Activated naive CD4-positive, alpha-beta T cell treated with anti-CD3 and anti-CD28 coated beads, Interleukin-2, amount 10 ng/mL, durations not matched to agents 7 days and 5 days (primary cell): ENCODE measurements at regions not wholly inside any gene's neighbourhood (a gene's known extent, or its start where the extent isn't known, plus 50 kb on each side); places are given as distances from the start of the nearest gene placed in this dataset.

Experiments
- CTCF ChIA-PET: fragments of 350-600 bp; sonication (Branson Sonifier 250); formaldehyde crosslinking; loops from one replicate; lab custom pipeline; 2021; ENCODE audit warnings: antibody characterized with exemption; lab: Charles Lee
- DNase-seq: peaks from one replicate; pipeline ENCODE4 v3.0.0-alpha.2; 2020
- H3K27ac Mint-ChIP-seq: one replicate; pipeline ENCODE4 v1.8.0; 2021; ENCODE audit warnings: mild to moderate bottlenecking, moderate library complexity, mixed read lengths
- H3K27me3 Mint-ChIP-seq: one replicate; pipeline ENCODE4 v1.8.0; 2021; ENCODE audit warnings: mild to moderate bottlenecking, mixed read lengths
- H3K36me3 Mint-ChIP-seq: one replicate; pipeline ENCODE4 v1.8.0; 2021; ENCODE audit warnings: mixed read lengths
- H3K4me1 Mint-ChIP-seq: one replicate; pipeline ENCODE4 v1.8.0; 2021; ENCODE audit warnings: mixed read lengths
- H3K4me3 Mint-ChIP-seq: one replicate; pipeline ENCODE4 v1.8.0; 2021; ENCODE audit warnings: mild to moderate bottlenecking, moderate library complexity, mixed read lengths
- H3K9me3 Mint-ChIP-seq: one replicate; pipeline ENCODE4 v1.8.0; 2021; ENCODE audit warnings: mixed read lengths

DNA sequence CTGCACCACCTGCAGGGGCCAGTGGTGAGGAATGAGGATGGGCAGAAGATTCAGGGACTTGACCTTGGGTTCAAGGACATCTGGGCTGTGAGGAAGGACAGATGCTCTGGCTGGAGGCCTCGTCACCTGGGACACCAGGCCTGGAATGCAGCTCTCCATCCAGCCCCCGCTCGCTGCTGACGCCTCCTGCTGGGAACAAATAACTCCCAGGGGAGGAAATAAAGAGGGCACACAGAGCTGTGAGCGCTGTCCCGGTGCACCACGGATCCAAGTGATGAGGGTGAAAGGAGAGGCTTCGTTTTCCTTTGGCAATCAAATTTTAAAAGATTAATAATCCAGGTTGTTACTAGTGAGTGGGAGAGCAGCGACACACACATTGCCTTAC is 368.0 kb upstream of the MYT1L start:
- Mint-ChIP-seq H3K4me1 (peaks cover 4% of the 10 kb centered on the region), H3K27me3 (peaks cover 4% of the 10 kb centered on the region), H3K36me3 (no peaks in the 10 kb centered on the region), H3K9me3 (no peaks in the 10 kb centered on the region), H3K4me3 (no peak overlapping the region), H3K27ac (no peak overlapping the region)
- no peak for DNase-seq
- CTCF ChIA-PET, result interaction anchor here (1.1 to 1.5 kb wide), 2 partner anchors 12 to 789 kb away, joined by 3 read pairs; no protein-coding TSS in a partner anchor

DNA sequence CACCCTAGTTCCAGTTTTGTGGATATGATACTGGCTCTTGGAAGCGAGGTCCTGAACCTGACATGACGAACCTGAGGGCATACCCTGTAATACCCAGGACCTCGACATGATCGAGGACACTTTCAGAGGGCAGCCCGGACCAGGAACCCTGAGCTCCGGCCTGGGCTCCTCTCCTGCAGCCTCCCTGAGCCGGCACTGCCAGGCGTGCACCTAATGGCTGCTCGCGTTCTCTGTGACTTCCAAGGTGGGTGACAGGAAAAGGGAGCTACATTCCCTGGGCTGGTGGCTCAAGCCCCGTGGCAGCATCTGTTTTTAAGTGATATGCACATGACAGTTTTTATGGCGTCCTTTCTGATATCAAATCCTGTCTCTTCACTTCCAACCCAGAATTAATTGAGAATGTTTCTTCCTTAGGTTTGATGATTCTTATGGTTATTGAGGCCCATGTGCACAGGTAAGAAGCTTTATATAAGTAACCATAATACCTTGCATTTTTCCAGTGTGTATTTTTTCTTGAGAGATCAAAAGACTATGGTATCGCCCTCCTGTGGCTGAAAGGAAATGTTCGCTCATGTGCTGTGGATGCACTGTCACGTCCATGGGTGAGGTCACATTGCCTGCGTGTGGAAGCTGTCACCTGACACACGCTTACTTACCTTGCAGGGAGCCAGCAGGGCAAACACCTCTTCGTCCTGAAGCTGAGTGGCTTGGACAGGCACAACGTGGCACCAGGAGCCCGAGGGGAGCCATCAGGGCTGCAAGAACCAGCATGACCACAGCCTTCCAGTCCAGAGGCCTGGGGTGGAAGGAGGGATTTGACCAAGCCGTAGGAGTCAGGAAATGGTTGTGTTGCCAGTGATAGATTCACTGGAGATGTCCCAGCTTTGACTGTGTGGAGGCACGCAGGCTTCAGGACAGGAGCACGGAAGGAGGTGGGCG is 367.4 kb upstream of the MYT1L start:
- Mint-ChIP-seq H3K36me3 (no peaks in the 10 kb centered on the region), H3K27ac (no peak overlapping the region), H3K4me3 (no peak overlapping the region), H3K9me3 (no peaks in the 10 kb centered on the region), H3K27me3 (peaks cover 4% of the 10 kb centered on the region), H3K4me1 (no peaks in the 10 kb centered on the region)
- peak; percentile 54 for DNase-seq
- CTCF ChIA-PET, result interaction anchor here (1.0 to 1.5 kb wide), 4 partner anchors 8 to 788 kb away, joined by 3 to 4 read pairs (median 3); no protein-coding TSS in a partner anchor

DNA sequence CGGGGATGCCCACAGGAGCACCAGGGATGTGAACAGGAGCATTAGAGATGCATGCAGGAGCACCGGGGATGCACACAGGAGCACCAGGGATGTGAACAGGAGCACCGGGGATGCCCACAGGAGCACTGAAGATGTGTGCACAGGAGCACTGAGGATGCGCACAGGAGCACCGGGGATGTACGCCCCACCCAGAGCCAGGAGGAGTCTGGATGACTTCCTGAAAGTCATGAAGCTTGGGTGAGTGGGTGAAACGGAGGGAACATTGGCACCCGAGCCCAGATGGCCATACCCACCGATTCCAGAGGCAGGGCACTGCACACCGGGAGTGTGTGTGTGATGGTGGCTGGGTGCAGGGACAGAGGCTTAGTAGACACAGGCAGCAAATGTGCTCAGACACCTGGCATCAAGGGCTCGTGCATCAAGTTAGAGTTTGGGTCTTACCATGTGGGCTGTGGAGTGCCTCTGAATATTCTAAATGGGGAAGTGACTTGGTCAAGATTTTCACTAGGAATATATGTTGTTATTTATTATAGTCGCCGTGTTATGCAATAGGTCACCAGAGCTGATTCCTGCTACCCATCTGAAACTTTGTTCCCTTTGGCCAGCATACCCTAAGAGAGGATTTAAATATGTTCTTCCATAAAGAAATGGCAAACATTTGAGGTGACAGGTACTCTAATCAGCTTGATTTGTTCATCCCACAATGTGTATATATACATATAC is 365.8 kb upstream of the MYT1L start:
- Mint-ChIP-seq H3K4me3 (no peak overlapping the region), H3K27ac (no peak overlapping the region), H3K9me3 (no peaks in the 10 kb centered on the region), H3K4me1 (no peaks in the 10 kb centered on the region), H3K36me3 (no peaks in the 10 kb centered on the region), H3K27me3 (peaks cover 10% of the 10 kb centered on the region)
- CTCF ChIA-PET, result interaction anchor here (1.4 kb wide), 1 partner anchor 9 kb away, joined by 4 read pairs; no protein-coding TSS in a partner anchor
- DNase-seq, result no peak

DNA sequence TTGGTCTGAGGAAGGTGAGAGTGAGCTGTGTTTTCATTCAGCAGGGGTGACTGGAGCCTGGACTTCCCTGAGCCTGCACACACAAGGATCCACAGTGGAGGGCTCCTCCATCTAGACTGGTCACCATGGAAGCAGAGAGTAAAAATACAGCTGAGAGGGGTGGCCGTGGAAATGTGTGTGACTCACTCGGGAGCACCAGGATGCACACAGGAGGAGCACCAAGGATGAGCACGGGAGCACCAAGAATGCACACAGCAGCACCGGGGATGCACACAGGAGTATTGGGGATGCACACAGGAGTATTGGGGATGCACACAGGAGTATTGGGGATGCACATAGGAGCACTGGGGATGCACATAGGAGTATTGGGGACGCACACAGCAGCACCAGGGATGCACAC is 365.2 kb upstream of the MYT1L start:
- H3K36me3 Mint-ChIP-seq, result no peaks in the 10 kb centered on the region
- H3K9me3 Mint-ChIP-seq, result no peaks in the 10 kb centered on the region

DNA sequence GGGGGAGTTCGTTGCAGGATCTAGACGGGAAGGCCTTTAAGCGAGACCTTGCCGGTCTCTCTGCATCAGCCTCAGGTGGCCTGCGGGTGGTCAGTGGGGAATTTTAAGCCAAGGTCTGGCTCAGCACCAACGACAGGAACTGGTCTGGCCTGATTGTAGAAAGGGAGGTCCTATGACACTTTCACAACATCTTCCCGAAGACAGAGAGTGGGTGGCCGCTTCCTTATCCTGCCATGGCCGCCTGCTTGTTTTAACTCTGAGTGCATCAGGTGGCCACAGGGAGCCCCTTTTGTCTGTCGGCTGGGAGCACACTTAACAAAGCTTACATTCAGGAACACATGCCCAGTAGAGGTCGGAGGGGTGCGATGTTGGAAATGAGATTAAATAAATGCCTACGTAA is 363.7 kb upstream of the MYT1L start:
- Mint-ChIP-seq H3K27ac (no peak overlapping the region), H3K4me1 (peaks cover 6% of the 10 kb centered on the region), H3K4me3 (no peak overlapping the region), H3K27me3 (peaks cover 10% of the 10 kb centered on the region), H3K9me3 (no peaks in the 10 kb centered on the region), H3K36me3 (no peaks in the 10 kb centered on the region)
- CTCF ChIA-PET, result no interaction called here
- no peak for DNase-seq

More for the DNA sequence above, 365.2 kb upstream of the MYT1L start:
- CTCF ChIA-PET, result no interaction called here
- no peak for DNase-seq
- Mint-ChIP-seq H3K27ac (no peak overlapping the region), H3K4me1 (no peaks in the 10 kb centered on the region), H3K27me3 (peaks cover 10% of the 10 kb centered on the region), H3K4me3 (no peak overlapping the region)

DNA sequence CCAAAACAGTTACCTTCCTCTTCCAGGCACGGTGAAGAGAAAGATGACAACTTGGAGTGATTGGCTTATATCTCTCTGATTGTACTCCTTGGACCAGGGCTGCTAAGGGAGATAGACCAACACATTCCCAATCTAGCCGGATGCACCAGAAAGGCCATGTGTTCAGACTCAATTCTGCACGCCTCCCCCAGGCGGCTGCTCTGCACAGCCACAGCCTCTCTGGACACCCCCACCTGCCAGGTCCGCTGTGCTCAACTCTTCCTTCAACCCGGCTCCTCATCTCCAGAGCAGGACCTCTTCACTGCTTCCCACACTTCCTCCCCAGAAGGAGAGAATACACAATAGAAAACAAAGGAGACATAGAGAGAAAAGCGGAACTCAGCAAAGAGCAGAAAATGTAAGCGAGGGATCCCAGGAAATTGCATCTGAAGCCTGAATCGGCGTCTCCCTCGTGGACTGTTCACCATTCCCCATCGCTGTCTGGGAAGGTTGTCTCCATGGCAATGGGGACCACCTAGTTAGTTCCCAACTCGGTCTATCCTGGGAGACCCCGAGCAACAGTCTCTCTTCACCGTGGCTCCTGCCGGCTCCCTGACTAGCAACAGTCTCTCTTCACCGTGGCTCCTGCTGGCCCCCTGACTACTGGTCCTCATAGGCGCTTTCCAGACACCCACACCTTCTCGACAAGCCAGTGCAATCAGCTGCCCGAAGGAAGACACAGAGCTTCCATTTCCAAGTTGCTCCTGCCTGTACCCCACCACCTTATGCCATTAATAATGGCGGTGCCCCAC is 361.7 kb upstream of the MYT1L start:
- H3K27ac Mint-ChIP-seq, result no peak overlapping the region
- peak; percentile 10 for DNase-seq
- CTCF ChIA-PET, result no interaction called here
- H3K9me3 Mint-ChIP-seq, result no peaks in the 10 kb centered on the region
- H3K4me3 Mint-ChIP-seq, result no peak overlapping the region
- H3K4me1 Mint-ChIP-seq, result peaks cover 18% of the 10 kb centered on the region
- no peaks in the 10 kb centered on the region for H3K36me3 Mint-ChIP-seq
- H3K27me3 Mint-ChIP-seq, result peaks cover 14% of the 10 kb centered on the region

DNA sequence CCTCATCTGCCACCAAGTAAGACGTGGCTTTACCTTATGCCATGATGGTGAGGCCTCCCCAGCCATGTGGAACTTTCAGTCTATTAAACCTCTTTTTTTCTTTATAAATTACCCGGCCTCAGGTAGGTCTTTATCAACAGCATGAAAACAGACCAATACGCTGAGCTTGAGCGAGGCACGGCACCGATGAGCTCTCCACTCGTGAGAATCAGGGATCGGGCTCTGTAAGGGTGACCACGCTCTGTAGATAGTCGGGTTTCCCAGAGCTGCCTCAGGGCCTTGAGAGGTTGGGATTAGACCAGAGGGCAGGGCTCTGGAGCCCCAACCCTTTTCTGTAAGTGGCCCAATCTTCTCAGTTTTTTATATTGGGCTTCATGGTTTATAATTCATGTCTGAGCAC is 360.3 kb upstream of the MYT1L start:
- CTCF ChIA-PET, result no interaction called here
- peaks cover 24% of the 10 kb centered on the region for H3K4me1 Mint-ChIP-seq

DNA sequence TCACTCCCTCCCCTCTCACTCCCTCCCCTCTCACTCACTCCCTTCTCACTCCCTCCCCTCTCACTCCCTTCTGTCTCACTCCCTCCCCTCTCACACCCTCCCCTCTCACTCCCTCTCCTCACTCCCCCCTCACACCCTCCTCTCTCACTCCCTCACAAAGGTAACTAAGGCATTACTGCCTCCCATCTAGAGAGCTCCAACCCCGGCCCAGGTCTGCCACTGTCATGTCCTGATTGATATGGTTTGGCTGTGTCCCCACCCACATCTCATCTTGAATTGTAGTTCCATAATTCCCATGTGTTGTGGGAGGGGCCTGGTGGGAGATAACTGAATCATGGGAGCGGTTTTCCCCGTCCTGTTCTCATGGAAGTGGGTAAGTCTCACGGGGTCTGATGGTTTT is 359.9 kb upstream of the MYT1L start:
- Mint-ChIP-seq H3K27ac (no peak overlapping the region), H3K4me1 (peaks cover 29% of the 10 kb centered on the region), H3K27me3 (peaks cover 14% of the 10 kb centered on the region), H3K36me3 (no peaks in the 10 kb centered on the region), H3K4me3 (no peak overlapping the region), H3K9me3 (no peaks in the 10 kb centered on the region)
- CTCF ChIA-PET, result no interaction called here
- DNase-seq, result no peak

More for the DNA sequence above, 360.3 kb upstream of the MYT1L start:
- no peaks in the 10 kb centered on the region for H3K9me3 Mint-ChIP-seq
- H3K27me3 Mint-ChIP-seq, result peaks cover 14% of the 10 kb centered on the region
- no peaks in the 10 kb centered on the region for H3K36me3 Mint-ChIP-seq
- no peak overlapping the region for H3K4me3 Mint-ChIP-seq
- DNase-seq, result peak; percentile 12
- no peak overlapping the region for H3K27ac Mint-ChIP-seq

DNA sequence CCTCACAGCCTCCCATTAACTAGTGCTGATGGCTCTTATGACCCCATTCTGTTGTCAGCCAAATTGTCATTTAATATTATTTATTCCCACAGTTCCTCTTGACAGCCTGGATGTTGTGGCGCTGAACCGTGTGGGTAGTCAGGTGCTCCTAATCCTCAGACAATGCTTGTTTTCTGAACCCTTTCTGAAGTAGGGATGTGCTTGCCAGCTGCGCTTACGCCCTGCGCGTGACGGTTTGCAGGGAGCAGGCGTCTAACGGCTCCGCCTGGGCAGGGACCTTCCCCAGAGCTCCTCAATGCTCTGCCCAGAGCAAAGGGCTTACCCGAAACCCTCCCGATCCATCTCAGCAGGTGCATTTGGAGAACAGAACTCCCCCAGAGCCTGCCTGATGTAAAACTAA is 358.2 kb upstream of the MYT1L start:
- Mint-ChIP-seq H3K4me1 (peaks cover 44% of the 10 kb centered on the region), H3K27ac (no peak overlapping the region), H3K27me3 (peaks cover 10% of the 10 kb centered on the region), H3K36me3 (no peaks in the 10 kb centered on the region), H3K9me3 (no peaks in the 10 kb centered on the region), H3K4me3 (no peak overlapping the region)
- CTCF ChIA-PET, result no interaction called here
- no peak for DNase-seq

DNA sequence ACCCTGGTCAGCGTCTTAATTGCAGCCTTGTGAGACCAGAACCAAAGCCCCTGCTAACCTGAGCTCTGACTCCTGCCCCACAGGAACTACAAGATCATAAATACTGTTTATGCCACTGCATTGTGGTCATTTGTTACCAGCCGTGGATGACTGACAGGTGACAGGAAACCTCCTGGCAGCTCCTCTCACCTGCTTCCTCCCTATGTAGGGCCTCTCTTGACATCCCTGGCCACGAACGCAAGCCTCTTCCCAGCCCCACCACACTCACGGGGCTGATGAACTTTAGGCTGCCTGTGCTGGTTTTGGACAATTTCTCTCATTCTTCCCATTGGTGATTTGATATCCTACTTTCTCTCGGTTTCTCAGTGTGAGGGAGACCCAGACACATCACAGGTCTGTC is 357.2 kb upstream of the MYT1L start:
- Mint-ChIP-seq H3K4me3 (no peak overlapping the region), H3K4me1 (peaks cover 46% of the 10 kb centered on the region), H3K36me3 (no peaks in the 10 kb centered on the region), H3K27ac (peak overlapping the region; percentile 20), H3K9me3 (no peaks in the 10 kb centered on the region), H3K27me3 (peaks cover 10% of the 10 kb centered on the region)
- CTCF ChIA-PET, result interaction anchor here (1.4 kb wide), 1 partner anchor 10 kb away, joined by 4 read pairs; no protein-coding TSS in a partner anchor
- no peak for DNase-seq

DNA sequence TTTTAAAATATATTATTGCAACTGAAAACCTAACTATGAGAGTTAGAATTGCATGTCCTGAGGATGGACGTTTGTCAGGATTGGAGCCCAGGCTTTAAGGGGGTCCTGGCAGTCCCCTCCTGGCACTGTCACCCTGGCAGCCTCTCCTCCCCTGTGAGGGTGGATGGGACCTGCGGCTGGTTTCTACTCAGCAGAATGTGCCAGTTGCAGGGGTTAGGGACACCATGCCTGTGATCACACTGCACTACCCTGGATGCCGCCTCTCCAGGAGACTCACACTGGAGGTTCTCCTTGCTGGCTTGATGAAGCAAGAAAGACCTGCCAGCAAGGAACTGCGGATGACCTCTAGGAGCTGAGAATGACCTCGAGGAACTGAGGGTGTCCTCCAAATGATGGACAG is 356.7 kb upstream of the MYT1L start:
- H3K9me3 Mint-ChIP-seq, result no peaks in the 10 kb centered on the region
- no peaks in the 10 kb centered on the region for H3K36me3 Mint-ChIP-seq
- CTCF ChIA-PET, result interaction anchor here (1.4 kb wide), 1 partner anchor 10 kb away, joined by 4 read pairs; no protein-coding TSS in a partner anchor
- H3K4me1 Mint-ChIP-seq, result peaks cover 47% of the 10 kb centered on the region
- no peak overlapping the region for H3K27ac Mint-ChIP-seq
- no peak for DNase-seq
- peaks cover 7% of the 10 kb centered on the region for H3K27me3 Mint-ChIP-seq
- H3K4me3 Mint-ChIP-seq, result no peak overlapping the region

DNA sequence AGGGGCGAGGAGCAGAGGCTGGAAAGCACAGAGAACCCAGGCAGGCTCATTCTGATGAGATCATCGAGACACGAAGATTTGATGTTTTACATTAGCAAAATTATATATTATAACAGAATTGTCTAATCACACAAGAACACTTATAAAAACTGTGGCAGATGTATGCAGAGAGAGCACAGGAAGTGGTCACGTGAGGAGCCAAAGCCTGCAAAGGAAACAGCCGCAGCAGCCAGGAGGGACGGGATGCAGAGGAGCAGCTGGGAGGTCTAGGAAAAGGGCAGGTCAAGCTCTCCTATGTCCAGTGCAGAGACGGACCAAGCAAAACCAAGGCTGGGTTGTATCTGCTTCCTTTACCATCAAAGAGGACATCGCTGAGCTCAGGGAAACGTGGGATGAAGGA is 355.1 kb upstream of the MYT1L start:
- Mint-ChIP-seq H3K9me3 (no peaks in the 10 kb centered on the region), H3K36me3 (no peaks in the 10 kb centered on the region), H3K4me3 (no peak overlapping the region), H3K4me1 (peaks cover 55% of the 10 kb centered on the region), H3K27ac (no peak overlapping the region), H3K27me3 (peaks cover 10% of the 10 kb centered on the region)
- peak; percentile 33 for DNase-seq
- CTCF ChIA-PET, result no interaction called here

DNA sequence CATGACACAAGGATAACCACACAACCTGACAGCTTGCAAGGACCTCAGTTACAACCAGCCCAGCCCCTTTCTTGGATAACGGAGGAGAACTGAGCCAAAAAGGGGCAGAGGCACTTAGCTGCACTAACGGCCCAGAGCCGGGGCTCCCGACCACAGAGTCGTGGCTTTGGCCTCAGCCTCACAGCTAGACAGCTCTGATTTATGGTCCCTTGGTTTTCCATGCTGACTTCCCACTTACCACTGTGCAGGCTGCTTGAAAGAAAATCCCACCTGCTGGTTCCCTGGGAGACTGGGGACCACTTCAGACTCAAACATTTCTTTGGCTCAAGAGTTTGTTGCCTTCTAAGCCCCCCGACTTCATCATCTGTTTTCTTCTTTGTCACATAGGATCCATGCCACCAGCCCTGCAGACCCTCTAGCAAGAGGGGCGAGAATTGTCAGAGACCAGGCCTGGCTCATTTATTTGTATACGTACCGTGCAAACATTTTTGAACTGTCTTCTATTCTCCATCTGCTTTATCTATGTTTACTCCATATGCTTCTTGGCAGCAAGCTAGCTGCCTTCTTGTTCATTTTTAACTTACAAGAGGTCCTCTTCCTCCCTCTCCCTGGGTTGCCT is 352.6 kb upstream of the MYT1L start:
- Mint-ChIP-seq H3K36me3 (no peaks in the 10 kb centered on the region), H3K4me3 (no peak overlapping the region), H3K27ac (no peak overlapping the region), H3K27me3 (peaks cover 7% of the 10 kb centered on the region), H3K4me1 (peaks cover 46% of the 10 kb centered on the region), H3K9me3 (no peaks in the 10 kb centered on the region)
- DNase-seq, result peak; percentile 3
- CTCF ChIA-PET, result no interaction called here
